ENCODE measurements at regions not wholly inside any gene's neighbourhood (a gene's known extent, or its start where the extent isn't known, plus 50 kb on each side); places are given as distances from the start of the nearest gene placed in this dataset.

DNA sequence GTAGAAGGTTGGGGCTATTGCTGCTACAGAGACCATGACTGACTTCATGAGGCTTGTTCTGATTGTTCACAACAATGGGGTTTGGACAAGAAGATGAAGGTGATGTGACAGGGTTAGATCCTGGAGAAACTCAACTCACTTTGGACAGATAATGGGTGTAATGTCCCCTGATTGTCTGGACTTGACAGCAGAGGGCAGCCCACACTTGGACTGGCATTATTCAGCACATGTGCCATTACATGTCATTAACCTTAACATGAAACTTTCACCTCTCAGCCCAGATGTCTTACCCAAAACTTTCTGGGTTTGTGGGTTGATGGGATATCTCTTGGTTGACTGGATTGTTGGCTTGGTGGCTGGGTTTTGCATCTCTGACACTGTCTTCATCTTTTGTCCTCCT, 101.5 kb downstream of the MXRA5 start:
- no peak overlapping the region for H3K4me3 Mint-ChIP-seq (ENCODE audit: low read depth, unreplicated experiment)
- no TSS peak for BruUV-seq (replicated peaks)
- H3K36me3 Mint-ChIP-seq (ENCODE audit: insufficient read depth, unreplicated experiment): no peaks in the 10 kb centered on the region
- peak; percentile 7 for DNase-seq
- H3K4me1 Mint-ChIP-seq (ENCODE audit: low read depth, unreplicated experiment): peaks cover 15% of the 10 kb centered on the region
- intact Hi-C loops (cut with micrococcal nuclease; ENCODE audit: unreplicated experiment): loop anchor here (1.0 kb wide), 1 partner anchor 303 kb away; no protein-coding TSS in a partner anchor
- TF ChIP-seq, protein P1, sequence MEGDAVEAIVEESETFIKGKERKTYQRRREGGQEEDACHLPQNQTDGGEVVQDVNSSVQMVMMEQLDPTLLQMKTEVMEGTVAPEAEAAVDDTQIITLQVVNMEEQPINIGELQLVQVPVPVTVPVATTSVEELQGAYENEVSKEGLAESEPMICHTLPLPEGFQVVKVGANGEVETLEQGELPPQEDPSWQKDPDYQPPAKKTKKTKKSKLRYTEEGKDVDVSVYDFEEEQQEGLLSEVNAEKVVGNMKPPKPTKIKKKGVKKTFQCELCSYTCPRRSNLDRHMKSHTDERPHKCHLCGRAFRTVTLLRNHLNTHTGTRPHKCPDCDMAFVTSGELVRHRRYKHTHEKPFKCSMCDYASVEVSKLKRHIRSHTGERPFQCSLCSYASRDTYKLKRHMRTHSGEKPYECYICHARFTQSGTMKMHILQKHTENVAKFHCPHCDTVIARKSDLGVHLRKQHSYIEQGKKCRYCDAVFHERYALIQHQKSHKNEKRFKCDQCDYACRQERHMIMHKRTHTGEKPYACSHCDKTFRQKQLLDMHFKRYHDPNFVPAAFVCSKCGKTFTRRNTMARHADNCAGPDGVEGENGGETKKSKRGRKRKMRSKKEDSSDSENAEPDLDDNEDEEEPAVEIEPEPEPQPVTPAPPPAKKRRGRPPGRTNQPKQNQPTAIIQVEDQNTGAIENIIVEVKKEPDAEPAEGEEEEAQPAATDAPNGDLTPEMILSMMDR (IDR thresholded peaks at IDR 0.05; ENCODE audit: unreplicated experiment): no peak
- H3K9me3 Mint-ChIP-seq (ENCODE audit: low read depth, unreplicated experiment): no peaks in the 10 kb centered on the region
- H3K27ac Mint-ChIP-seq (ENCODE audit: unreplicated experiment): no peak overlapping the region
- H3K27me3 Mint-ChIP-seq (ENCODE audit: unreplicated experiment): peaks cover 43% of the 10 kb centered on the region
- CTCF ChIA-PET: no interaction called here

DNA sequence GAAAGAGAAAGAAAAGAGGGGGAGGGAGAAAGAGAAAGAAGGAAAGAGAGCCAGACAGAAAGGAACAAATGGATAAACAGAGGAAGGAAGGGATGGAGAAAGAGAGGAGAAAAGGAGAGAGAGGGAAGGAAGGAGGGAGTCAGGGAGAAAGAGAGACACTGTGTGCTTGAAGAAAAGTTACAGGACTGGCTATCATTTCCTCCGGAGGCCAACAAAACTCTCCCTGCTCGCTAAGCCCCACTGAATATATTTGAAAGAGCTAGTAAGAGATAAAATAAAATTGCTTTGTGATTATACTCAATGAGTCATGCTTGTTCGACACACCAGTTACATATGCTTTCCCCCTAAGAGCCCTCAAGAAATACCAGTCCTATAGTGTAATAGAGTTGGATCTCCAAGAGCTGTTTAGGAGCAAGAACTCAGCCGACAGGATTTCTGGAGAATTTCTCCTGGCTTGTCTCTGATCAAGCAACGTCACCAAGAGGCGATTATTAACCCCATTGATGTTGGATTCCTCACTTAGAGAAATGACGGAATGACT, 102.2 kb downstream of the MXRA5 start:
- TF ChIP-seq, protein P1 (IDR thresholded peaks at IDR 0.05; ENCODE audit: unreplicated experiment): no peak
- no peak for DNase-seq
- Mint-ChIP-seq H3K36me3 (ENCODE audit: insufficient read depth, unreplicated experiment) (no peaks in the 10 kb centered on the region), H3K27ac (ENCODE audit: unreplicated experiment) (no peak overlapping the region), H3K4me1 (ENCODE audit: low read depth, unreplicated experiment) (peaks cover 15% of the 10 kb centered on the region), H3K27me3 (ENCODE audit: unreplicated experiment) (peaks cover 44% of the 10 kb centered on the region), H3K9me3 (ENCODE audit: low read depth, unreplicated experiment) (no peaks in the 10 kb centered on the region), H3K4me3 (ENCODE audit: low read depth, unreplicated experiment) (no peak overlapping the region)
- BruUV-seq (replicated peaks): no TSS peak
- intact Hi-C loops (cut with micrococcal nuclease; ENCODE audit: unreplicated experiment): no loop called here
- CTCF ChIA-PET: no interaction called here

GRCh38 chrX:3232262-3232923, 114.1 kb downstream of the MXRA5 start:
- Mint-ChIP-seq H3K4me3 (ENCODE audit: low read depth, unreplicated experiment) (no peak overlapping the region), H3K9me3 (ENCODE audit: low read depth, unreplicated experiment) (no peaks in the 10 kb centered on the region), H3K36me3 (ENCODE audit: insufficient read depth, unreplicated experiment) (no peaks in the 10 kb centered on the region), H3K27me3 (ENCODE audit: unreplicated experiment) (peaks cover 11% of the 10 kb centered on the region), H3K27ac (ENCODE audit: unreplicated experiment) (no peak overlapping the region), H3K4me1 (ENCODE audit: low read depth, unreplicated experiment) (no peaks in the 10 kb centered on the region)
- intact Hi-C loops (cut with micrococcal nuclease; ENCODE audit: unreplicated experiment): no loop called here
- TF ChIP-seq, protein P1 (IDR thresholded peaks at IDR 0.05; ENCODE audit: unreplicated experiment): no peak
- no TSS peak for BruUV-seq (replicated peaks)
- CTCF ChIA-PET: interaction anchor here (0.7 kb wide), 1 partner anchor 146 kb away, joined by 3 read pairs; no protein-coding TSS in a partner anchor
- DNase-seq: no peak

DNA sequence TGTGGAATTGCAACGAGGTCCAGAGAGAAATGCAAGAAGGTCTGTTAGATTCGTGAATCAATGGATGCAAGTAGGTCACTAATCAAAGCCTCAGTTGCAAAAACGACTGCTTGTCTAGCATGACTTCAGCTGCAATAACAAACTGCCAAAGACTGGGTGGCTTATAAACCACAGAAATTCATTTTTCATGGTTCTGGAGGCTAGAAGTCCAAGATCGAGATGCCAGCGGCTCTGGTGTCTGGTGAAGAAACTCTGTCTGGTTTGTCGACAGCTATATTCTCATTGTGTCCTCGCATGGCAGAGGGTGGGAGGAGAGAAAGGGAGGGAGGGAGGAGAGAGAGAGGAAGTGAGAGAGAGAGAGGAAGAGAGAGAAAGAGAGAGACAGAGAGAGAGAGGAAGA, 114.7 kb downstream of the MXRA5 start:
- H3K4me3 Mint-ChIP-seq (ENCODE audit: low read depth, unreplicated experiment): no peak overlapping the region
- peaks cover 11% of the 10 kb centered on the region for H3K27me3 Mint-ChIP-seq (ENCODE audit: unreplicated experiment)
- no peaks in the 10 kb centered on the region for H3K9me3 Mint-ChIP-seq (ENCODE audit: low read depth, unreplicated experiment)
- TF ChIP-seq, protein P1 (IDR thresholded peaks at IDR 0.05; ENCODE audit: unreplicated experiment): no peak
- no peak overlapping the region for H3K27ac Mint-ChIP-seq (ENCODE audit: unreplicated experiment)
- H3K4me1 Mint-ChIP-seq (ENCODE audit: low read depth, unreplicated experiment): no peaks in the 10 kb centered on the region
- no peaks in the 10 kb centered on the region for H3K36me3 Mint-ChIP-seq (ENCODE audit: insufficient read depth, unreplicated experiment)
- intact Hi-C loops (cut with micrococcal nuclease; ENCODE audit: unreplicated experiment): no loop called here
- no peak for DNase-seq
- BruUV-seq (replicated peaks): no TSS peak
- CTCF ChIA-PET: interaction anchor here (0.7 kb wide), 1 partner anchor 146 kb away, joined by 3 read pairs; no protein-coding TSS in a partner anchor

All from Calu3 (cell line).